SK-MEL-5 (cell line): ENCODE measurements at regions not wholly inside any gene's neighbourhood (a gene's known extent, or its start where the extent isn't known, plus 50 kb on each side); places are given as distances from the start of the nearest gene placed in this dataset.
A peak's percentile ranks its signal among the peaks of the same experiment; 100 is the strongest.
"Not testable (repeated sequence)": the region's sequence is repeated elsewhere in the genome, so short reads cannot be mapped to it uniquely, and the experiment has no call there.

ENCODE experiments used
- DNase-seq: peaks from one replicate; pipeline ENCODE4 v3.0.0-alpha.2; 2016; ENCODE audit warnings: low read depth, low spot score
- in situ Hi-C: cut with HindIII; loops from 2 replicates; pipeline ENCODE4 v1.10.0; 2016; ENCODE audit warnings: low sequenced_read_pairs, high pct_unique_total_duplicates, low pct_unique_long_range_greater_than_20kb

GRCh38 chr16:29237495-29237894, 169.0 kb downstream of the NPIPB11 start:
- in situ Hi-C loops, DNase-seq: not testable (repeated sequence)

GRCh38 chr16:29237023-29237422, 169.5 kb downstream of the NPIPB11 start:
- in situ Hi-C loops, DNase-seq: not testable (repeated sequence)

GRCh38 chr16:29235836-29236370, 170.6 kb downstream of the NPIPB11 start:
- DNase-seq, in situ Hi-C loops: not testable (repeated sequence)

- in situ Hi-C loops, DNase-seq: not testable (repeated sequence)
These were observed 171.8 kb downstream of the NPIPB11 start for GRCh38 chr16:29234536-29235275.

GRCh38 chr16:29233705-29234404, 172.7 kb downstream of the NPIPB11 start:
- in situ Hi-C loops, DNase-seq: not testable (repeated sequence)

DNA sequence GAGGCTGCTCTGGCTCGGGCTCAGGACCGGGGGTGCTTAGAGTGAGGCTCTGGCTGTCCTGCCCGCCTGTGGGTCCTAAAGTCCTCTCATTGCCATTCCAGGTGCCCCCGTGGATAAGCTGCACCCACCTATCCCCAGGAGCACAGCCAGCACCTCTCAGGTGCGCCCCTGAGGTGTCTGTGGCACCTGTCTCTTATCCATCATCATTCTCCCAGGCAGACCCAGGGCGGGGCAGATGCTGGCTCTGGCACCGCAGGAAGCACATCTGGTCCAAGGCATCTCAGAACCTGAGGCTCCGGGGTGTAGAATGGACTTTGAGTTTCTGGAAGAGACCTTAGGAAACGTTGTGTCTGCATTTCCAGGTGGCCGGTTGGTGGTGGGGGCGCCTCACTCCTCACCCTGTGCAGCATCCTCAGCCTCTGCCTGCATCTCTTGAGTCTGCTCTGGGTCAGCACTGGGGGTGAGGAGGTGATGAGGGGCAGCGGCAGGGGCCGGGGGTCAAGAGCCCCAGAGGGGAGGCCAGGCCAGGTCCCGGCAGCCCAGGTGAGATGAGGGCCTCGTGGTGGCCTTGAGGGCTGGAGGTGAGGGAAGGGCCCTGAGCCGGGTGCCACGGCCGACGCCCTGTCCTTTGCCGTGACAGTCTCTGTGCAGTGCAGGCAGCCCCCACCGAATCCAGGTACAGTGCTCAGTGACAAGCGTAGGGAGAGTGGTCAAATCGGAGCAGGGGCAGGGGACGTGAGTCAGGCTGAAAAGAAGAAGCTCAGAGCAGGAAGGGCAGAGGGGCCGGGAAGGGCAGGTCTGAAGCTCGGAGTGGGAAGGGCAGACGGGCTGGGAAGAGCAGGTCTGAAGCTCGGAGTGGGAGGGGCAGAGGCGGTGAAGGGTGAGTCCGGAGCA, 173.5 kb downstream of the NPIPB11 start:
- in situ Hi-C loops = no loop called here
- DNase-seq = no peak

- in situ Hi-C loops, DNase-seq: not testable (repeated sequence)
These were observed 174.3 kb downstream of the NPIPB11 start for GRCh38 chr16:29232160-29232705.

DNA sequence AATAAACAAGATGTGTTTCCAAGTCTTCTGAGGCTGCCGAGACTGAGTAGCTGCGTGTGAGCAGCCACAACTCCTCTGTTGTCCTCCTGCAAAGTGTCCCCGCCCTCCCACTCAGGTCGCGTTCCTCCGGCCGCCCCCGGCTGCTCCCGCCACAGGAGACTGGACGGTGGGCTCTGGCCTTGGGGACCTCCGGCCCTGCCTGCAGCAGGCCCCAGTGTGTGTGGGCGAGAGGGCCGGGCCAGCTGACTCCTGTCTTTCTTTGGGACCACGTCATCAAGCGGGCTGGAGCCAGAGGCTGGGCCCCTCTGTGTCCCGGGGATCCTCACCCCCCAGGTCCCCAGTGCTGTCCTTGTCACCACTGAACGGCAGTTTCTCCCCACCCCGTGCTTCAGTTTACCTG, 175.3 kb downstream of the NPIPB11 start:
- in situ Hi-C loops = no loop called here
- DNase-seq = no peak

GRCh38 chr16:29230671-29231096, 175.8 kb downstream of the NPIPB11 start:
- DNase-seq = no peak
- in situ Hi-C loops = no loop called here

DNA sequence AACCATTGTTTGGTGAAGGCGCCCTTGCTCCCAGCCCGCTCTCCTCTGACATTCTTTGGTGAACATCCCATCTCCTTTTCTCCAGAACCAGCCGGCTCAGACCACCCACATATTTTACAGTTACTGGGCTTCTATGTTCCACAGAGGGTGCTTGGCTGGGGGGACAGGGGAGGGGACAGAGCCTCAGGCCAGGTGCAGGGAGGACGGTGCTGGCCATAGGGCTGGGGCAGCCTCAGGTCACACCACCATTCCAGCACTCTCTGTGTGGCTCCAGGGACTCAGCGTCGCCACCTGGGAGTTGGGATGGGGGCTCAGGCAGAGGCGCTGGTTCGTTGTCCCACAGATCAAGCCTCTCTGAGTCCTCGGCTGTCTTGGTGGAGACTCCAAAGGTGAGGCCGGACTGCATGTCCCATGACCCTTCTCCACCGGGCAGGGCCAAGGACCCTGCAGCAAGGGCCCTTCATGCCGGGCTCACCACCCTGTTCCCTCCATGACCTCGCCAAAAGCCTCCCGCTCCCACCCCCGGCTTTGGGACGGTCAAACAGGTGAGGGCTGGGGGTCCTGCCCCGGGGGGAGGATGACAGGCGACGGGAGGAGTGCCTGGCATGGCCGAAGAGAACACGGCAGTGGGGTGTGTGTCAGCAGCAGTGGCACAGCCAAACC, 176.4 kb downstream of the NPIPB11 start:
- DNase-seq, in situ Hi-C loops: not testable (repeated sequence)

- in situ Hi-C loops, DNase-seq: not testable (repeated sequence)
These were observed 176.9 kb downstream of the NPIPB11 start for GRCh38 chr16:29229616-29230005.

- DNase-seq, in situ Hi-C loops: not testable (repeated sequence)
These were observed 177.6 kb downstream of the NPIPB11 start for GRCh38 chr16:29228664-29229611.

GRCh38 chr16:29227751-29228663, 178.5 kb downstream of the NPIPB11 start:
- in situ Hi-C loops = not testable (repeated sequence)
- DNase-seq = peak; percentile 56

DNA sequence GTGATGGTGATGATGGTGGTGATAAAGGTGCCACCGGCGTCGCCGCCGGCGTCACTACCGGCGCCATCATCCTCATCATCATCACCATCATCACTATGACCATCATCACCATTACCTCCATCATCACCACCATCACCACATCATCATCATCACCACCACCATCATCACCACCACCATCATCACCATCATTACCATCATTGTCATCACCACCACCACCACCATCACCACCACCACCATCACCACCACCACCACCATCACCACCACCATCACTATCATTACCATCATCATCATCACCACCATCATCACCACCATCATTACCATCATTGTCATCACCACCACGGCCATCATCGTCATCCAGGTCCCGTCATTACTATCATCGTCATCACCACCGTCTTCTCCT, 179.7 kb downstream of the NPIPB11 start:
- in situ Hi-C loops = no loop called here
- DNase-seq = no peak

- in situ Hi-C loops, DNase-seq: not testable (repeated sequence)
These were observed 181.8 kb downstream of the NPIPB11 start for GRCh38 chr16:29224675-29225074.
